Fibroblast of upper back skin (primary cell): ENCODE measurements at regions not wholly inside any gene's neighbourhood (a gene's known extent, or its start where the extent isn't known, plus 50 kb on each side); places are given as distances from the start of the nearest gene placed in this dataset.
A peak's percentile ranks its signal among the peaks of the same experiment; 100 is the strongest.

Experiments
- DNase-seq: peaks from one replicate; pipeline ENCODE4 v3.0.0-alpha.2; 2013

GRCh38 chr14:85276161-85276978 lies 253.6 kb upstream of the FLRT2 start:
- no peak for DNase-seq

GRCh38 chr14:85276979-85277228 lies 253.0 kb upstream of the FLRT2 start:
- peak; percentile 4 for DNase-seq

GRCh38 chr14:85279407-85279806 lies 250.5 kb upstream of the FLRT2 start:
- peak; percentile 38 for DNase-seq

- DNase-seq: peak; percentile 20
Measured at GRCh38 chr14:85280074-85280473, 249.9 kb upstream of the FLRT2 start.

GRCh38 chr14:85281921-85282320 lies 248.0 kb upstream of the FLRT2 start:
- no peak for DNase-seq

- DNase-seq: no peak
Measured at GRCh38 chr14:85288041-85288440, 241.9 kb upstream of the FLRT2 start.

GRCh38 chr14:85291731-85292130 lies 238.2 kb upstream of the FLRT2 start:
- DNase-seq: no peak

GRCh38 chr14:85293612-85294234 lies 236.2 kb upstream of the FLRT2 start:
- DNase-seq: no peak

GRCh38 chr14:85295318-85295717 lies 234.6 kb upstream of the FLRT2 start:
- no peak for DNase-seq

- peak; percentile 48 for DNase-seq
Measured at GRCh38 chr14:85296456-85297210, 233.3 kb upstream of the FLRT2 start.

GRCh38 chr14:85300107-85300506 lies 229.8 kb upstream of the FLRT2 start:
- DNase-seq: no peak

- DNase-seq: no peak
Measured at GRCh38 chr14:85301506-85301905, 228.4 kb upstream of the FLRT2 start.

- no peak for DNase-seq
Measured at GRCh38 chr14:85306024-85306423, 223.9 kb upstream of the FLRT2 start.

GRCh38 chr14:85308531-85309300 lies 221.2 kb upstream of the FLRT2 start:
- DNase-seq: no peak

- DNase-seq: no peak
Measured at GRCh38 chr14:85310491-85311272, 219.3 kb upstream of the FLRT2 start.

- peak; percentile 80 for DNase-seq
Measured at GRCh38 chr14:85313560-85314207, 216.3 kb upstream of the FLRT2 start.

- DNase-seq: no peak
Measured at GRCh38 chr14:85315290-85315689, 214.7 kb upstream of the FLRT2 start.

- peak; percentile 24 for DNase-seq
Measured at GRCh38 chr14:85315733-85316290, 214.1 kb upstream of the FLRT2 start.

- DNase-seq: no peak
Measured at GRCh38 chr14:85316701-85317410, 213.1 kb upstream of the FLRT2 start.

- DNase-seq: peak; percentile 78
Measured at GRCh38 chr14:85317491-85318021, 212.4 kb upstream of the FLRT2 start.

GRCh38 chr14:85319101-85319500 lies 210.8 kb upstream of the FLRT2 start:
- no peak for DNase-seq
